CD4-positive, alpha-beta T cell treated with Interferon alpha-2 for 1 hour (primary cell): ENCODE measurements at regions not wholly inside any gene's neighbourhood (a gene's known extent, or its start where the extent isn't known, plus 50 kb on each side); places are given as distances from the start of the nearest gene placed in this dataset.

Experiments
- DNase-seq, 2 donors: peaks; one replicate each; pipeline ENCODE4 v3.0.0-alpha.2; 2020 to 2022

DNA sequence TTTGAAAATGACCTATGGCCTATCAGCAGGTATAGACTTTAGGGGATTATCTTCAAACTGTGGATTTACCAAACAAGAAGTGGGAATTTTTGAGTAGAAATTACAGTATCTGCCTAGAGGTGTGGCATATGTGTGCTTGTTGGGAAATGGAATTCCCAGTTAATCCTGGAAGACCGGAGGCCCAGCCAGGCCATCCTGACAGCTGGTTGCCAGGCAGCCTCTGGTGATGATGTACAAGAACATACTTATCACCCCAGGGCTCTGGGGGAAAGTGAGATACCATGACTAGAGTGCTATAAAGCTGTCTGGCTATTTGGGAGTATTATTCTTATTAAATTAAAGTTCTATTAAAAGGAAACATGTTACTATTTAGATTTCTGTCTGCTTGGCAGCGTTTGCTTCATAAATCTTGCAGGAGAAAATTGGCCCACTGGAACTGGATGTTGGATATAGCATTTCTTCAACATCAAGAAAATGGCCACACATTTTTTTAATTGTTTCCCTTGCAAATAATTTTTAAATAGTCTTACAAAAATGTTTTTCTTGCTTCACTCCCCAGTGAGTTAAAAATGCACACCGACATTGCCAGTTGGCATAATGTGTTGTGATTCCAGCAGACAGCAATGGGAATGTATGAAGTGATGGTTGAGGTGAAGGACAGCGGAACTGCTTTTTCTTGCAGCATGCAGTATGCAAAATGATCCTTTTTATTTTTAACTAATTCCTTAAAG is 187.8 kb downstream of the MYLK4 start:
- no peak for DNase-seq

DNA sequence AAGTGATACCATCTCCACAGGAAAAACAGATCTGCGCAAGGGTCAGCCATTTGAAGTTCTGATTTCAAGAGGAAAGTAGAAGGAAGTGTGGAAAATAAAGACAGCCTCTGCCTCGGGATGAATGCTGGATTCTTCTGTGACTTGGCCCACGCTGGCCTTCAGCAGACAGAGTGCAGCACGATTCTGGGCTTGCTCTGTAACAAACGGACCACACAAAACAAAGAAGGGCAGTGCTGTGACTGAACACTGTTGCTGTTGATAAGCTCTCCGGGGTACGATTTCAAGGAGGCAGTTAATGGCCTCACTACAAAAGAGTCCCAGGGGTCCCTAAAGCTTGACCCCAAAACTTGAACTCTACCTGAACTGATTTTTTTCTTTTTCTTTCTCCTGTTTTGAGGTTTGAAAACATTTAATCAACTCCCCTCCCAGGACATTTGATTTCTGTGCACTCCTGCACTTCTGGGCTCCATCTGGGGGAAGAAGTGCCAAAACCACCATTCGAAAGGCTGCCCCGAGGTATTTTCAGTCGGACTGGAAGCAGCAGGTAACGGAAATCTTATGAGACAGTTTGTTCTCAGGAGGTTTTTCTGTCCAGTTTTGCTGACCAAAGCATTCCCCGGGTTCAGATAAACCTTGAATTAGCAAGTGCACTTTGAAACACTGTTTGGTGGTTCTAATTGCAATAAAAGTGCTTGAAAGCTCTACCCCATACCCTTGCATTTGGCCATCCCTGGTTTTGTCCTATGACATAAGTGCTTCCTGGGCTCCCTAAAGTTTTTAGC is 189.6 kb downstream of the MYLK4 start:
- no peak for DNase-seq

DNA sequence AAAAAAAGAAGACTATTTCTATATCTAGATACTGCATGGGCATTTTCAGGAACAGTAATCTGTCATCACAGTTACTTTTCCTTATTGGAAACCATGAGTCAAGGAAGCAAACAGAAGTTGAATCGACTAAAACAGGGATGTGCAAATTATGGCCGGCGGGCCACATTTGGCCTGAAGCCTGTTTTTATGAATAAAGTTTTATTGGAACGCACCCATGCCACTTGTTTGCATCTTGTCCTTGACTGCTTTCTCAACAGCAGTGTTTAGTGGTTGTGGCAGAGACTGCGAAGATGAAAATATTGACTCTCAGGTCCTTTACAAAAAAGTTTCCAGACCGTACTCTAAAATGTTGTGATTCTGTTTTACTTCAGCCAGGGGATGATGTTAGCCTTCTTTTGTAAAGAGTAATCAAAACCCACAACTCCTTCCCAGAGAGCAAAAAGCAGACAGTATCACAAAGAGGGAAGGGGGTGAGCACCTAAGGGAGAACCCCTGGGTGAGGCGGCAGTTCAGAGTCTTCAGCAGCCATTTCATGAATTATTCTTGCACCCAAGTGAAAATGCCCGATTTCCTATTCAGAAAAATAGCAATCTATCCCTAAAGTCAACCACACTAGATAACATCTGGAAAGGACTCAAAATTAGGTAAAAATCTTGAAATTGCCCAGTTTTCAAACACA is 190.4 kb downstream of the MYLK4 start:
- no peak for DNase-seq

DNA sequence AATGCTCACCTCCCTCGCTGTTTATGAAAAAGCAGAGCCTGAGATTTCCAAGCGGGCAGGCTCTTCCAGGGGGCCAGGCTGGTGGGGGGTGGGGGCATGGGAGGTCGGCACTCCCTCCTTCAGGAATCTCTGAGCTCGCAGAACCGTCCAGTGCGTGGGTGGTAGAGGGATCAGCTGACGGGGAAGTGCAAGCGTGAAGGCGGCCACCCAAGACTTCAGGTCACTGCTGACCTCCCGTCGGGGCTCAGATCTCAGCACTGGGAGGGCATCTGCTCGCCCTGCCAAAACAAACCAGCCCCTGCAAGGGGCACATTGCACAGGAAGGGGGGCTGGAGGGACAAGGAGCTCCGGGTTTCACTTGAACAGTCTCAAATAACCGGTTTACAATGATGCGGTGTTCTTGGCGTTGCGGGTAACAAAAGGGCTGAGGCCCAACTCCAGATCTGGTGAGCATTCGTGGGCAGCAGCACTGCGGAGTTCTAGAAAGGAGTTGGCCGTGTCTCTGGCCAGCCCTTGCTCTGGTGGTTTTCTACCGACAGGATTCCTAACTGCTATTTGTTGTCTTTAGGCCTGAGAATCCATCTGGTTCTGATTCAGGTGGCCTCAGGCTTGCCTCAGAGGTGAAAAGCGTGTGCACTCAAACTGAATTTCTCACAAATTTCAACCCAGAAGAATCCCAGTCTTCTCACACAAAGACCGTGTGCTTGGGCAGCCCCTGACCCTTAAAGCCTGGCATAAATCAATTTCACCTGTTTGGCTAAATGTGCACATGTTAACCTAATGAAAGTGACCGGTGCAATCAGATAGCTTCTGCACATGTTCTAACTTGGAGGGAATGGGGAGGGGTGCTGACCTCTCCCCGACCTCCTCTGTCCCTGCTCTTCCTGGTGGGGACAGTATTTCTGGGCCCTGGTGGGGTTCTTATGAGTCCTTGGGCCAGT is 191.6 kb downstream of the MYLK4 start:
- DNase-seq, result no peak

DNA sequence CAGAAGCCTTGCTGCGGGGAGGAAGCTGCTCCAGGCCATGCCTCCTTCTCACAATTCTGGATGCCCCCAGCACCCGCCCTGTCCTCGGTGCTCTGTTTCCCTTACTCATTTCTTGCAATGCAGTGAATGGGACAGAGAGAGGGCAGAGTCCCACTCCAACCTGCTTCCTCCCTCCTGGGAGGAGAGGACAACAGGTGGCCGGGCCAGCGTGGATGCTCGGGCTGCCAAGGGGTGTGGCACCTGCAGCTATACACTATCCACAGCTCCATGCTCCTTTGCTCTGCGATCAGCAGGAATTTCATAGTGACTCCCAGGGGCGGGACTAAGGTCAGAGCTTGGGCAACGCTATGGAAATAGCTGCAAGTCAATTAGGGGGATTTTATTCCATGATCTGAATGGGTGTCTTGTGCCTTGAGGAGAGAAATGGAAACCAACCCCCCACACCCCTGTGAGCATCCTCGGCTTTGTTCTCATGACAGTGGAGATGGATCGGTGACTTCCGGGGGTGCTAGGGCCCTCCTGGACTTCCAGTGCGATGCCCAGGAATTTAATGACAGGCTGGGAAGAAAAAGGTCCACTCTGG is 192.5 kb downstream of the MYLK4 start:
- no peak for DNase-seq

DNA sequence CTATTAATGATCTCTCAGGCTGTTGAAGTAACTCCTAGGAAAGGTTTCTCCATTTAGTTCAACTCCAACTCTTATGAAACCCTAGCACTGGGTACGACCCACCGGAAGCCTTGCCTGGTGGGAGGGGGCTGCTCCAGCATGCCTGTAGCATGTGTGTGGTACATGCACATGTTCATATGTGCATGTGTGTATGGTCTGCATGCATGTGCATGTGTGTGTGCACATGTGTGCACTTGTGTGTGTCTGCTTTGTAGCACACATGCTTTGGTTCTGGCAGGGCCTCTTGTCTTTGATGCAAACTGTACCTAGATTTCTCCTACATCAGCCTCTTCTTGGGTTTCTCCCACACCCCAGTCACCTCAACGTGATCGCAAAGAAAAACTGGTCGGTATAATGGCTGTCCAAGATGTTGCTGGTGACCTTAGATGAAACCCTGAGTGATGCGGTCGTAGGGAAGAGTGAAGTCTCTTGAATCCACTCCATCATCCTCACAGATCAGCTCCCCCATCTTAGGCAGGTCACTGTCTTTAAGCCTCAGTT is 193.5 kb downstream of the MYLK4 start:
- no peak for DNase-seq

DNA sequence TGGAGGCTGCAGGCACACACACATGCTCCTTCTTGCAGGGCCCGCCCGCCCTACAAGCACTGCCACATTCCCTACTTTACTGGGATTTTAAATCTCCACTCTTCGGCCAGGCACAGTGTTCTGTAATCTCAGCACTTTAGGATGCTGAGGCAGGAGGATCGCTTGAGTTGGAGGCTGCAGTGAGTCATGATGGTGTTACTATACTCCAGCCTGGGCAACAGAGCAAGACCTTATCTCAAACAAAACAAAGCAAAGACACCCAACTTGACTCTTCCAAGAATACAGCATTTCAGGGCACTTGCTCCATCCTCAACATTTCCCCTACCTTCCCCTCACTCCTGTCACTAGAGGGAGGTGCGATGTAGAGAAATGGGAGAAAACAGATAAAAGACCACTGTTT is 194.0 kb downstream of the MYLK4 start:
- DNase-seq, result no peak

DNA sequence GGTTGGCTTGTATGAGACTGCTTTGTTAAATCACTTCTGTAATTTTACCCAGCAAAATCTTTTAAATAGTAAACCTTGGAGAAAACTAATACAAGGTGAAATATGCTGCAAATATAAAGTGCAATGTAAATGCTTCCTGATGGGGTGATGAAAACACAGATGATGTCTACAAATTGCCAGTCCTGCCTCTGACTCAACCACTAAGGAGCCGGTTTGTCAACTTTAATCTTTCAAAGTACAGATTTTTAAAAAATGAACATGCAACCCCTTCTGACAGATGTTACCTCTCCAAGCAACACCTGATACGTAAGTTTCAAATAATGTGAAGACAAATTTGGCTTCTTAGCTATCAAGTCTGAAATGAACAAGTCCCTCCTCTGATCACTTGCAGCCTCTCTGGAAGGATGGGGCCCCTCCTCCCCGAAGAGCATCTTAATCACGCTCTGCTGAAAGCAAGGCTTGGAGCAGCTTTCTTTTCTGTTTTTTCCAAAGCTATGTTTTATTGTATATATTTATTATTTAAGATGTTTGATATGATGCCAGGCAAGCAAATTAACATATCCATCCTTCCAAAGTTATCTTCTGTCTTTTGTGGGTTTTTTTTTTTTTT is 196.0 kb downstream of the MYLK4 start:
- no peak for DNase-seq

DNA sequence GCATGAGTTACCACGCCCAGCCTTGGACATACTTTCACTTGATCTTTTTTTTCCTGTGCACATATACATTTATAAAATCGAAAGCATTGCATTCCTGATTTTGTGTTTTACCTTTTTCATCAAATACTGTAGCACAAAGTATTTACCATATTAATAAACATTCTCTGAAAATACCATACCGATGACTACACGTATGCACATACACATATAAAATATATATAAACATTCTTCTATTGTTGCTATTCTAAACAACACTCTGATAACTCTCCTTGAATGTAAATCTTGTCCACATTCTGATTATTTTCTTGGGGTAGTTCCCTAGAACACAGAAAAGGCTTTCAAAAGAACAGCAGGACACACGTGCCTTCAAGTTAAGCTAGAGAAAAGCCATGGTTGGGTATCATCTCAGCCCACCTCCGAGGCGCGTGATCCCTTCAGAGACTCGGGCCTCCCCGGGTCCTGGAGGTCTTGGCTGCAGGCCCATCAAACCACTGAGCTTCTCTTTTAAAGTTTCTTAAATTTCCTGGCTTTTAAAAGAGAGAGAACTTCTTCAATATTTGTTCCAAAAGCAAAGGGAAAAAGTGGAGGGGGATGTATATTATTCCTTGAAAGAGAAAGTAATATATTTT is 198.1 kb downstream of the MYLK4 start:
- no peak for DNase-seq

DNA sequence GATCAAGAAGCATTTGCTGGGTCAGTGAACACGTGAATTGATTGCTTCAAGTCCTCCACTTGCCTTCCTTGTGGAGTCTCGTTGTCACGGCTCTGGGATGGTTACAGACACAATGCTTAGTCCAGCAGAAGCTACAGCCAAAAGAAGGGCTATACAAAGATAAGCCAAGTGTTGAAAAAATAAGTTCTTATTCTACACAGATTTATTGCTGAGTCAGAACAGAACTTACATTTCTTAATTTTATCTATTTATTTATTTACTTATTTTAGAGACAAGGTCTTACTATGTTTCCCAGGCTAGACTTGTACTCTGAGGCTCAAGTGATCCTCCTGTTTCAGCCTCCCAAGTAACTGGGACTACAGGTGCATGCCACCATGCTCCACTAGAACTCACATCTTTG is 199.0 kb downstream of the MYLK4 start:
- DNase-seq, result no peak

DNA sequence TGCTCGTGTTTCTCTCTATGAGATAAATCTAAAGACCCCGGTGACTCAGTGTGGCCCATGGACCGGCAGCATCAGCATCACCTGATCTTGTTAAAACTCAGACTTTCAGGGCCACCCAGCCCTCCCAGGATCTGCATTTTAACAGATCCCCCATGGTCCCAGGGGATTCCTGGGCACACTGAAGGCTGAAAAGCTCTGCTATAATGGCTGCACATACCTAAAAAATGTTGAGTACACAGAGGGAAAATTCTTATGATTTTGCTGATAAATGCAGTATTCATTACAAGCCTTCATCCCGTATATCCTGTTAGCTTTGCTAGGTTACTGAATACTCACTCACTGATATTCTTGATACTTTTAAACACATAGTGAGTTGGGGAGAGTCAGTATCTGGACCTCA is 200.5 kb downstream of the MYLK4 start:
- no peak for DNase-seq

DNA sequence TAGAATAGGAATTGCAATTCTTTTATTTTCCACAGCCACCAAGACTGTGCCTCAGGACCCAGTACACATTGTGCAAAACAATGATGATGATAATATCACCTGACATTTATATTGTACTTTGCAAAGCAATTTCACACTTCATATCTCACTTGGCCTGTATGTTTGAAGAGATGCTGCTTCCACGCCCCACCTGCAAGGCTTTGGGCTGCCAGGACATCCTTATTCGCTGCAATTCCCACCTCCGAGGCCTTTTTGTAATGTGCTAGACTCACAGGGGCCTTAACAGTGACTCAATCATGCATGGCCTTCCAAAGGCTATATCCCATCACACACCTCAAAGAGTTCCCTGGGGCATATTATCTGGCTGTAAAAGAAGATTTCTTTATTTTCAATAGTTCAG is 200.9 kb downstream of the MYLK4 start:
- no peak for DNase-seq

DNA sequence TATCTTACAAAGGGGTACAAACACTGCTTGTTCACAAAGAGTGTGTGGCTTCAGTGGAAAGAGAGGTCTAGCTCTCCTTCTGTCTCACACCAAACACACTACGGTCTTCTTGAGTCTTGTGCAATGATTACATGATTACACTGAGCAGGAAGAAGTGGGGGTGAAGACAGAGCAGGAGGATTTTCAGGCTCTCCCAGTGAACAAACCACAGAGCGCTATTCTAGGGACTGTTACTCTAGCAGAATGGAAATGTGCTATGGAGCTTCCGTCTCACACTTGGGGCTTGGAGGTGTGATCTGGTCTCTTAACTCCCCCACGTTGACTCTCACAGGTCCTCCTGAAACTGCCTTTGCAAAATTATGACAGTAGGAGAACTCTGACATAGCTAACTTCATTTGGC is 203.4 kb downstream of the MYLK4 start:
- no peak for DNase-seq

DNA sequence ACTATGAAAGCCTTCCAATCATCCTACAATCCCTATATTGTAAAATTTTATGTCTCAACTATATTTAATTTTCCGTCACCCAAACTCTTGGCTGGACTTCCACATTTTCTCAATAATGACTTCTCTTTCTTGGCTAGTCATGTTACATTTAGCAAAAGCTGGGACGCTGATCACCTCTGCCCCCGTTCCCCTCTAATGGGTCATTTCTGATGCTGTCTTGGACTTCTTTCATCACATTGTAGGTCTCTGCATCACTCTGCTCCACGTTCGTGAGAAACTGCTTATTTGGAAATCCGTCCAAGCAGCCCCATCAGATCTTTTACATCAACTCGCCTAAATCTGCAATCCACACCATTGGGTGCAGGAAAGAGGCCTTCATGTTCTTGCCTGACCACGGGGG is 203.8 kb downstream of the MYLK4 start:
- no peak for DNase-seq

DNA sequence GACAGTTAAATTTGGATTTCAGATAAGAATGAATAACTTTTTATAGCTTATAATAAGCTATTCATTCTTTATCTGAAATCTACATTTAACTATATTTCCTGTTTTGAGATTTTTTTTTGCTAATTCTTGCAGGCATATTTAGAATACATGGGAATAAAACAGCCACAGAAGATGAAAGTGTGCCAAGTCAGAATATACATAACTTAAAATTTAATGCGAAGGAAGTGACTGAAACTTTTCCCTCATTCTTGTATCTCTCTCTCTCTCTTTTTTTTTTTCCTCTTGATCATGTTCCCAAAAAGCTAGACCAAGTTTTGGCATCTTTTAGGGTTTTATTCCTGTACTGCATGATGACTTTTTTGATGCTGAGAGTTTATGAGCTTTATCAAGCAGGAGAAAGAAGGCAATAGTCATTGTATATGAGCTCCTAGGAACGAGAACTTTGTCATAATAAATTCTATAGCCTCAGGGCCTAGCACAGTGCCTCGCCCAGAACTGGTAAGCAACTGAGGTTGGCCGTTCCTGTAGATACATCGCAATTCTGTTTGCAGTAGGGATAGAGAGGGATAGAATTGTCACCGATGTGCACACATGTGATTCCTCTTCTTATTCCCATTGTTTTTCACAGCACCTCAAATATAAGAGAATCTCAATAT is 205.2 kb downstream of the MYLK4 start:
- DNase-seq, result no peak

DNA sequence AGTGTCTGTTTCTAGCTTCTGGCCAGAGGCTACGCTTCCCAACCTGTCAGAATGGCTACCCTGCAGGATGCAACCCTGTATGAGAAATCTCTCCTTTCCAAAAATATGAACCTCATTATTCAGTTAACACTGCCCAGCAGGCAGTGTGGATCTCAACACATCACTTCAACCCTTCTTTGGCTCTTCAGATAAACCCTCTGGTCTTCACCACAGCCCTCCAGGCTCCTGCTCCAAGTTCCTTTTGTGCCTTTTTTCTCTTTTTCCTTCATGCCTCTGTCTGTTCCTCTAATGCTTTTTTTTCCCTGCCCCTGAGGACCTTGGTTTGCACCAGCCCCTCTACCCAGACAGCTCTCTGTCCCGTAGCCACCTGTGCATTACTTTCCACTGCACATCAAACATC is 207.4 kb downstream of the MYLK4 start:
- DNase-seq, result no peak

DNA sequence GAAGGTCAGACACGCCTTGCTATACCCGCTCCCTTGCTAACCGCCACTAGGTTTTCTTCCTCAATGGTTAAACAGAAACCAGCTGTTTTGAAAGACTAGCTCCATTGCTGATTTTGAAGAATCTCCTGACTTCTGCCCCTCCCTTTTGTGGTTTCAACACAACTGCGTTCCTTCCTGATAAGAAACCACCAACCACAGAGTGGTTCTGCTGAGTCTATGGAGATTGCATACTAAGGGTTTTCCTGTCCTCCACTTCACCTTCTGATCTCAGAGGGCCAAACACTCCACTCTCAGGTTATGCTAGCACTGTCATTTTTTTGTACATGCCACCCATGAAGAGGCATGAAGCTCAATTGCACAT is 207.9 kb downstream of the MYLK4 start:
- DNase-seq, result peak; percentile 47 to 70

DNA sequence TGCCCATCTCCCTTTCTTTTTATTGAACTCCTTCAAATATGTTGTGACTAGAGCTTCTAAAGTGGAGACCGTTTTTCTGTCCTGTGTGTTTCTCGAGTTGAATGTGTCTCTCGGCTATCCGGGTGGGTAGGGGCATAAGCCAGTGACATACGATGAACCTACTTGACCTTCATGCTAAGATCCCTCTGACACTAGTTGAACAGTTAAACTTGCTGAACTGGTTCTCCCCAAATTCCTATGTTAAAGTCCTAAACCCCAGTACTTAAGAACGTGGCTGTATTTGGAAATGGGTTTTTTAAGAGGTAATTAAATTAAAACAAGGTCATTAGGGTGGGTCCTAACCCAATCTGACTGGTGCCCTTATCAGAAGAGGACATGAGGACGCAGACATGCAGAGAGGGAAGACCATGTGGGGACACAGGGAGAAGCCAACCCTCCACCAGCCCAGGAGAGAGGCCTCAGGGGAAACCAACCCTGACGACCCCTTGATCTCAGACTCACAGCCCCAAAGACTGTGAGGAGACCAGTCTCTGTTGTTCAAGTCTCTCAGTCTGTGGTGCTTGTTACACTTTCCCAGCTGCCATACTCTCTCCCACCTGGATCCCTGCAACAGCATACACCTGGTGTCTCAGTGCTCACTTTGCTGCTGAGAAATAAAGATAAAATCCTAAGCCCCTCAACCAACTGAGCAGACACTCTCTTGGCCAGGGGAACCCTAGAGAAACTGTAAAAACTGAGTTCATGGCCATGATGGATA is 208.4 kb downstream of the MYLK4 start:
- DNase-seq, result no peak

DNA sequence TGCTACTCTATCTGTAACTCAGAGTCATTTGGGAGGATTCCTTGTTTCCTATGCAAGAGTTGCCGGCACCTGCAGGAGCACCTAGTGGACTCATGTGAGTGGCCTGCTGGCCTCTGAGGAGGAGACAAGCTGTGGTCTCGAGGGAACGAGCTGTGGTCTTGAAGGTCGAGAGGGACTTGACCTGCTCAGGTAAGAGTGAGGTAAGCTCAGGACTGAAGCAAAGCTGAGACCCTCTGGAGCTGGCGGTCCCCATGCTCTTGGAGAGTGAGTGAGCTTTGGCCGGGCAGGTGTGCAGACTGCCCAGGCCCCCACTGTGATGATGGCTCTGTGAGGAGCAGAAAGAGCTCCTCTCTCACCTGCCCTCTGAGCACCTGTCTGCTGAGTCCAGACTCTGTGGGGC is 214.3 kb downstream of the MYLK4 start:
- DNase-seq, result no peak

DNA sequence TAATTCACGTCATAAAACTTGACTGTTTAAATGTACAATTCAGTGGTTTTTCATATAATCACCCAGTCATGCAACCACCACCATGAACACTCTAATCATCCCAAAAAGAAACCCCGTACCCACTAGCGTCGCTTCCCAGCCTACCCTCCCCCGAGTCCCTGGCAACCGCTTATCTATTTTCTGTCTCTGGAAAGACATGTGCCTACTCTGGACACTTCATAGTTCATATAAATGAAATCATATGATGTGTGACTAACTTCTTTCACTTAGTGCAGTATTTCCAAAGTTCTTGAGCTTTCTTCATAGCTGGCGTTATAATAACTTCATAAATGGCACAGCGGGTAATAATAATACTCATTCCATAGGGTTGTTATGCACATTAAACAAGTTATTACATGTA is 215.2 kb downstream of the MYLK4 start:
- DNase-seq, result no peak
